Peyer's patch (tissue), 4 donors: ENCODE measurements at regions not wholly inside any gene's neighbourhood (a gene's known extent, or its start where the extent isn't known, plus 50 kb on each side); places are given as distances from the start of the nearest gene placed in this dataset.

Source experiments
- DNase-seq, 3 donors: peaks; one replicate each; pipeline ENCODE4 v3.0.0-alpha.2; 2017 to 2019
- H3K27ac ChIP-seq, 4 donors: fragments of 200-600 bp; sonication (generic); one replicate each; pipeline ENCODE4 v1.5.1; 2016 to 2019
- H3K27me3 ChIP-seq, 2 donors: fragments of 200-600 bp; sonication (generic); one replicate each; pipeline ENCODE4 v1.5.1; 2019
- H3K36me3 ChIP-seq, 3 donors: fragments of 200-600 bp; sonication (generic); one replicate each; pipeline ENCODE4 v1.5.1; 2016 to 2019
- H3K4me1 ChIP-seq, 4 donors: fragments of 200-600 bp; sonication (generic); one replicate each; pipeline ENCODE4 v1.5.1; 2016 to 2019
- H3K4me3 ChIP-seq, 4 donors: fragments of 200-600 bp; sonication (generic); 1 replicate in 3 of 4; 2 replicates in 1 of 4; pipeline ENCODE4 v1.5.1; 2016 to 2019; ENCODE audit warnings: mild to moderate bottlenecking in 1 of 4
- H3K9me3 ChIP-seq, 4 donors: fragments of 200-600 bp; sonication (generic); one replicate each; pipeline ENCODE4 v1.5.1; 2016 to 2019; ENCODE audit warnings: mild to moderate bottlenecking in 1 of 4
- CTCF ChIP-seq, 6 experiments: fragments of 450-650 bp in 4 of 6; fragments of 200-600 bp in 2 of 6; sonication (generic) in 1 of 6; IDR thresholded peaks; one replicate each; pipeline ENCODE4 v1.5.1; 2017 to 2019; ENCODE audit warnings: antibody characterized with exemption in 6 of 6, mild to moderate bottlenecking in 3 of 6, moderate library complexity in 1 of 6
- POLR2A ChIP-seq, 2 donors: fragments of 450-650 bp; IDR thresholded peaks; one replicate each; pipeline ENCODE4 v1.5.1; 2017; ENCODE audit warnings: antibody characterized with exemption in 2 of 2, mild to moderate bottlenecking in 2 of 2, moderate library complexity in 2 of 2

GRCh38 chr4:130067419-130067818 is 971.5 kb downstream of the C4orf33 start:
- no peak overlapping the region for H3K4me3 ChIP-seq
- no peaks in the 10 kb centered on the region for H3K36me3 ChIP-seq
- DNase-seq: no peak
- no peaks in the 10 kb centered on the region for H3K27me3 ChIP-seq
- H3K9me3 ChIP-seq: no peaks in the 10 kb centered on the region
- H3K4me1 ChIP-seq: no peaks in the 10 kb centered on the region
- no peak for TF ChIP-seq POLR2A (IDR thresholded peaks at IDR 0.05)
- no peak for TF ChIP-seq CTCF (IDR thresholded peaks at IDR 0.05)
- H3K27ac ChIP-seq: no peak overlapping the region

GRCh38 chr4:130068072-130068471 is 972.1 kb downstream of the C4orf33 start:
- no peaks in the 10 kb centered on the region for H3K36me3 ChIP-seq
- H3K27ac ChIP-seq: no peak overlapping the region
- no peaks in the 10 kb centered on the region for H3K27me3 ChIP-seq
- no peaks in the 10 kb centered on the region for H3K4me1 ChIP-seq
- no peaks in the 10 kb centered on the region for H3K9me3 ChIP-seq
- no peak overlapping the region for H3K4me3 ChIP-seq
- DNase-seq: no peak
- TF ChIP-seq POLR2A (IDR thresholded peaks at IDR 0.05): no peak
- TF ChIP-seq CTCF (IDR thresholded peaks at IDR 0.05): no peak

GRCh38 chr4:130071746-130072145 is 975.8 kb downstream of the C4orf33 start:
- DNase-seq: no peak
- TF ChIP-seq POLR2A (IDR thresholded peaks at IDR 0.05): no peak
- no peak for TF ChIP-seq CTCF (IDR thresholded peaks at IDR 0.05)
- peaks cover 0 to 4% (median 0%) of the 10 kb centered on the region in 4 donors for H3K4me1 ChIP-seq
- no peak overlapping the region for H3K4me3 ChIP-seq
- no peaks in the 10 kb centered on the region for H3K9me3 ChIP-seq
- H3K36me3 ChIP-seq: no peaks in the 10 kb centered on the region
- H3K27me3 ChIP-seq: no peaks in the 10 kb centered on the region
- no peak overlapping the region for H3K27ac ChIP-seq

GRCh38 chr4:130073145-130073790 is 977.3 kb downstream of the C4orf33 start:
- H3K9me3 ChIP-seq: no peaks in the 10 kb centered on the region
- H3K27ac ChIP-seq: peak overlapping the region in 2 of 4 donors; percentile 16 to 17
- DNase-seq: no peak
- H3K27me3 ChIP-seq: no peaks in the 10 kb centered on the region
- H3K36me3 ChIP-seq: no peaks in the 10 kb centered on the region
- peaks cover 0 to 4% (median 0%) of the 10 kb centered on the region in 4 donors for H3K4me1 ChIP-seq
- TF ChIP-seq CTCF (IDR thresholded peaks at IDR 0.05): no peak
- TF ChIP-seq POLR2A (IDR thresholded peaks at IDR 0.05): no peak
- no peak overlapping the region for H3K4me3 ChIP-seq

- Histone ChIP-seq H3K9me3 (no peaks in the 10 kb centered on the region), H3K27ac (peak overlapping the region in 2 of 4 donors; percentile 17 to 41), H3K27me3 (no peaks in the 10 kb centered on the region), H3K36me3 (no peaks in the 10 kb centered on the region), H3K4me3 (no peak overlapping the region), H3K4me1 (peaks cover 0 to 4% (median 0%) of the 10 kb centered on the region in 4 donors)
- peak in 1 of 3 donors; percentile 50 for DNase-seq
- TF ChIP-seq POLR2A (IDR thresholded peaks at IDR 0.05) (no peak), CTCF (IDR thresholded peaks at IDR 0.05) (no peak)
Observed at GRCh38 chr4:130074096-130074495, 978.1 kb downstream of the C4orf33 start.
